Endodermal cell (in vitro differentiated cells): ENCODE measurements at regions not wholly inside any gene's neighbourhood (a gene's known extent, or its start where the extent isn't known, plus 50 kb on each side); places are given as distances from the start of the nearest gene placed in this dataset.

ENCODE experiments used
- DNase-seq: peaks from one replicate; pipeline ENCODE4 v3.0.0-alpha.2; 2017
- H3K27ac ChIP-seq: 2 replicates; pipeline ENCODE4 v1.5.1; 2013; ENCODE audit warnings: mild to moderate bottlenecking, low read depth, low read length, moderate library complexity
- H3K27me3 ChIP-seq: 2 replicates; pipeline ENCODE4 v1.6.1; 2013; ENCODE audit warnings: mild to moderate bottlenecking, low read length, moderate library complexity; ENCODE audit not compliant: insufficient read depth, control insufficient read depth, poor library complexity, severe bottlenecking
- H3K36me3 ChIP-seq: 2 replicates; pipeline ENCODE4 v1.7.0; 2013; ENCODE audit warnings: mild to moderate bottlenecking, low read length, moderate library complexity; ENCODE audit not compliant: control insufficient read depth, insufficient read depth
- H3K4me1 ChIP-seq: one replicate; pipeline ENCODE4 v1.7.0; 2013; ENCODE audit warnings: low read length; ENCODE audit not compliant: control insufficient read depth, insufficient read depth
- H3K4me3 ChIP-seq: 2 replicates; pipeline ENCODE4 v1.5.1; 2013; ENCODE audit warnings: mild to moderate bottlenecking, low read length, moderate library complexity
- H3K9ac ChIP-seq: 2 replicates; pipeline ENCODE4 v1.6.1; 2013; ENCODE audit warnings: mild to moderate bottlenecking, low read length, moderate library complexity; ENCODE audit not compliant: poor library complexity, severe bottlenecking; ENCODE audit errors: extremely low read depth
- H3K9me3 ChIP-seq: 2 replicates; pipeline ENCODE4 v1.6.1; 2013; ENCODE audit warnings: mild to moderate bottlenecking, low read length, moderate library complexity; ENCODE audit not compliant: control insufficient read depth
- H3K27ac Mint-ChIP-seq: 2 replicates; pipeline ENCODE4 v1.8.0; 2020; ENCODE audit warnings: mixed read lengths
- H3K27me3 Mint-ChIP-seq: 2 replicates; pipeline ENCODE4 v1.8.0; 2021; ENCODE audit warnings: mild to moderate bottlenecking, mixed read lengths; ENCODE audit not compliant: insufficient read depth
- H3K36me3 Mint-ChIP-seq: 2 replicates; pipeline ENCODE4 v1.8.0; 2020; ENCODE audit warnings: low read depth, mixed read lengths
- H3K4me1 Mint-ChIP-seq: 2 replicates; pipeline ENCODE4 v1.8.0; 2020; ENCODE audit warnings: mixed read lengths
- H3K4me3 Mint-ChIP-seq: 2 replicates; pipeline ENCODE4 v1.8.0; 2020; ENCODE audit warnings: mild to moderate bottlenecking, moderate library complexity, mixed read lengths
- H3K9me3 Mint-ChIP-seq: 2 replicates; pipeline ENCODE4 v1.8.0; 2020; ENCODE audit warnings: mild to moderate bottlenecking, mixed read lengths
- WGBS, 2 experiments: methylation state at CpG; one replicate each; pipeline versions ENCODE4 v1.1.5 to v1.1.7; 2013; ENCODE audit warnings: missing lambda C conversion rate in 2 of 2, mixed read lengths in 1 of 2; ENCODE audit not compliant: insufficient coverage in 1 of 2, insufficient read length in 1 of 2; 5-methylcytosine and 5-hydroxymethylcytosine counted together
- TF ChIP-seq, protein P1 (sequence below): fragments of 200-600 bp; sonication (generic); conservative IDR thresholded peaks from 2 replicates; pipeline ENCODE4 v1.5.0; 2021; ENCODE audit warnings: antibody characterized with exemption, mild to moderate bottlenecking

DNA sequence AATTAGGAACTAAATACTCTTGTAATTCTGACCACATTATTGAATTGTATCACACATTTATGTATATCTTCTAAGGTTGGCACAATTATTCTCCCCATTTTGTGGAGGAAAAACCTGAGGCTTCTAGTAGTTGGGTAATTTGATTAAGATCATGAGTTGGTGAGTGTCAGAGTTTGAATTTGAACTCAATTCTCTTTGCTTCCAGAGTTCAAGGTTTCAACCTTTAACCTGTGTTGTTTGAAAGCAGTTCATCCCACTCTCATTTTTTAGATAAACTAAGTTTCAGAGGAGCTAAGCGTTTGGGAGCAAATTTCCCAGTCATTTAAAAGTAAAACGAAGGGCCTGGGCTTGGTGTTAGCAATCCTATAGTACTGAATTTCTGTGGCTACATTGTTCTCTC lies 293.4 kb downstream of the ADGRL2 start:
- WGBS, 2 experiments: 83 to 100% methylated on average over 2 of the region's 2 CpGs
- no peaks in the 10 kb centered on the region for H3K36me3 Mint-ChIP-seq
- Histone ChIP-seq H3K4me1 (no peaks in the 10 kb centered on the region), H3K27me3 (no peaks in the 10 kb centered on the region), H3K36me3 (no peaks in the 10 kb centered on the region), H3K9ac (no peak overlapping the region), H3K4me3 (no peak overlapping the region), H3K27ac (no peak overlapping the region), H3K9me3 (no peaks in the 10 kb centered on the region)
- TF ChIP-seq, protein P1, sequence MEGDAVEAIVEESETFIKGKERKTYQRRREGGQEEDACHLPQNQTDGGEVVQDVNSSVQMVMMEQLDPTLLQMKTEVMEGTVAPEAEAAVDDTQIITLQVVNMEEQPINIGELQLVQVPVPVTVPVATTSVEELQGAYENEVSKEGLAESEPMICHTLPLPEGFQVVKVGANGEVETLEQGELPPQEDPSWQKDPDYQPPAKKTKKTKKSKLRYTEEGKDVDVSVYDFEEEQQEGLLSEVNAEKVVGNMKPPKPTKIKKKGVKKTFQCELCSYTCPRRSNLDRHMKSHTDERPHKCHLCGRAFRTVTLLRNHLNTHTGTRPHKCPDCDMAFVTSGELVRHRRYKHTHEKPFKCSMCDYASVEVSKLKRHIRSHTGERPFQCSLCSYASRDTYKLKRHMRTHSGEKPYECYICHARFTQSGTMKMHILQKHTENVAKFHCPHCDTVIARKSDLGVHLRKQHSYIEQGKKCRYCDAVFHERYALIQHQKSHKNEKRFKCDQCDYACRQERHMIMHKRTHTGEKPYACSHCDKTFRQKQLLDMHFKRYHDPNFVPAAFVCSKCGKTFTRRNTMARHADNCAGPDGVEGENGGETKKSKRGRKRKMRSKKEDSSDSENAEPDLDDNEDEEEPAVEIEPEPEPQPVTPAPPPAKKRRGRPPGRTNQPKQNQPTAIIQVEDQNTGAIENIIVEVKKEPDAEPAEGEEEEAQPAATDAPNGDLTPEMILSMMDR: no peak
- no peak overlapping the region for H3K27ac Mint-ChIP-seq
- no peak overlapping the region for H3K4me3 Mint-ChIP-seq
- no peaks in the 10 kb centered on the region for H3K27me3 Mint-ChIP-seq
- no peaks in the 10 kb centered on the region for H3K9me3 Mint-ChIP-seq
- H3K4me1 Mint-ChIP-seq: no peaks in the 10 kb centered on the region
- DNase-seq: no peak

DNA sequence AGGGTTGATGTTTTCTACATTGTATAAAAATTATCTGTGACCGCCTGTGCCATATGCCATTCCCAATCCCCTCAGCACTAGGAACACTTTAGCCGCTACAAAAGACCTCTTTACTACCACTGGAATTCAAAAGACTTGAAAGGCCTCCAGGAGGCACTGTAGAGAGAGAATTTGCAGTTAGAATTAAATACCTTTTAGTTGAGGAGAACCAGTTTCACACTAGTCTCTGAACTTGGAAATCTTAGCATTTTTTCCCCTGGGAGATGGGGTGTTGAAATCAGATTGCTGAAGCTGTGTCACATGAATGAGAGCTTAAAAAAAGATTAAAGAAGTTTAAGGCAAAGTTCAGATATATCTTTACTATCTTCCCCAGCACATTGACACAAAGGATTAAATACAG lies 291.0 kb downstream of the ADGRL2 start:
- WGBS, 2 experiments: 93% methylated on average over 2 of the region's 2 CpGs; no CpG with 5 or more reads in 1 of the 2 experiments
- Mint-ChIP-seq H3K9me3 (no peaks in the 10 kb centered on the region), H3K4me1 (no peaks in the 10 kb centered on the region), H3K27me3 (no peaks in the 10 kb centered on the region), H3K4me3 (no peak overlapping the region), H3K36me3 (no peaks in the 10 kb centered on the region), H3K27ac (no peak overlapping the region)
- H3K36me3 ChIP-seq: no peaks in the 10 kb centered on the region
- DNase-seq: no peak
- TF ChIP-seq, protein P1: peak; percentile 71
- H3K27ac ChIP-seq: no peak overlapping the region
- no peak overlapping the region for H3K9ac ChIP-seq
- H3K4me3 ChIP-seq: no peak overlapping the region
- H3K4me1 ChIP-seq: no peaks in the 10 kb centered on the region
- H3K27me3 ChIP-seq: no peaks in the 10 kb centered on the region
- no peaks in the 10 kb centered on the region for H3K9me3 ChIP-seq

DNA sequence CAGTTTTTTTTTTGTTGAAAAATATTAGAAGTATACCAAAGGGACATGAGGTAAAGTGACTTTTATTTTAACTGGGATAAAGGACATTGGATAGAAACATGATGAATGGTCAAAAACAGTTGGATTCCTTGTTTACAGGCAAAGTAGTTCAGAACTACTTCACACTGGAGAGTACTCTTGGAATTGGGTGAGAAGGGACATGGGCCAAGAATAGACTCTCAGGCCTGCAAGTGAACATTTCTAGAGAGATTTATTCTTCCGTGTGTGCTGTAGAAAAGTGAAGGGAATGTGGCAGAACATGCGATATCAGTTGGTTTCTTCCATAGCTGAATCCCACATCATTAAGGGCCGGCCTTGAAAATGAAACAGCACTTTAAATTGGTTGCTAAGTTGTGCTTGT lies 290.5 kb downstream of the ADGRL2 start:
- TF ChIP-seq, protein P1: no peak
- Mint-ChIP-seq H3K4me1 (no peaks in the 10 kb centered on the region), H3K27ac (no peak overlapping the region), H3K27me3 (no peaks in the 10 kb centered on the region), H3K9me3 (no peaks in the 10 kb centered on the region), H3K36me3 (no peaks in the 10 kb centered on the region), H3K4me3 (no peak overlapping the region)
- H3K27me3 ChIP-seq: no peaks in the 10 kb centered on the region
- H3K4me3 ChIP-seq: no peak overlapping the region
- H3K9me3 ChIP-seq: no peaks in the 10 kb centered on the region
- H3K9ac ChIP-seq: no peak overlapping the region
- no peaks in the 10 kb centered on the region for H3K4me1 ChIP-seq
- no peaks in the 10 kb centered on the region for H3K36me3 ChIP-seq
- WGBS, 2 experiments: 97 to 100% methylated on average over 3 of the region's 3 CpGs
- no peak for DNase-seq
- H3K27ac ChIP-seq: no peak overlapping the region
